Gastroesophageal sphincter (tissue), 3 donors: ENCODE measurements at regions not wholly inside any gene's neighbourhood (a gene's known extent, or its start where the extent isn't known, plus 50 kb on each side); places are given as distances from the start of the nearest gene placed in this dataset.

Experiments used
- CTCF ChIP-seq, 4 experiments: fragments of 200-600 bp in 2 of 4; fragments of 450-650 bp in 2 of 4; sonication (generic) in 1 of 4; IDR thresholded peaks; one replicate each; pipeline ENCODE4 v1.5.1; 2017 to 2019; ENCODE audit warnings: antibody characterized with exemption in 4 of 4, mild to moderate bottlenecking in 2 of 4, moderate library complexity in 2 of 4
- EP300 ChIP-seq: sonication (generic); formaldehyde crosslinking; IDR thresholded peaks from one replicate; pipeline ENCODE4 v1.6.1; 2017; ENCODE audit warnings: antibody characterized with exemption, mild to moderate bottlenecking
- POLR2A ChIP-seq, 2 donors: fragments of 450-650 bp; IDR thresholded peaks; one replicate each; pipeline ENCODE4 v1.6.1; 2017; ENCODE audit warnings: antibody characterized with exemption in 2 of 2, mild to moderate bottlenecking in 2 of 2, moderate library complexity in 1 of 2
- POLR2AphosphoS5 ChIP-seq: sonication (generic); formaldehyde crosslinking; IDR thresholded peaks from one replicate; pipeline ENCODE4 v1.6.1; 2017; ENCODE audit warnings: antibody characterized with exemption

- no peak for TF ChIP-seq POLR2A (IDR thresholded peaks at IDR 0.05)
- TF ChIP-seq POLR2AphosphoS5, result no peak
- TF ChIP-seq EP300, result no peak
- no peak for TF ChIP-seq CTCF (IDR thresholded peaks at IDR 0.05)
Measured at GRCh38 chr6:23783901-23784300, 342.1 kb upstream of the NRSN1 start.
